Hematopoietic multipotent progenitor cell treated with erythropoietin and hydrocortisone succinate and interleukin-3 and kit ligand, for 8 days (in vitro differentiated cells): ENCODE measurements at regions not wholly inside any gene's neighbourhood (a gene's known extent, or its start where the extent isn't known, plus 50 kb on each side); places are given as distances from the start of the nearest gene placed in this dataset.
A peak's percentile ranks its signal among the peaks of the same experiment; 100 is the strongest.

Experiments
- DNase-seq: peaks from one replicate; pipeline ENCODE4 v3.0.0-alpha.2; 2015

- DNase-seq = no peak
Measured at GRCh38 chr13:59439776-59440428, 723.8 kb downstream of the DIAPH3 start.

GRCh38 chr13:59441068-59441467 is 722.7 kb downstream of the DIAPH3 start:
- peak; percentile 14 for DNase-seq

GRCh38 chr13:59441596-59442280 is 722.0 kb downstream of the DIAPH3 start:
- no peak for DNase-seq

- DNase-seq = no peak
Measured at GRCh38 chr13:59442461-59442860, 721.3 kb downstream of the DIAPH3 start.

- no peak for DNase-seq
Measured at GRCh38 chr13:59442944-59443486, 720.7 kb downstream of the DIAPH3 start.

GRCh38 chr13:59444210-59444857 is 719.4 kb downstream of the DIAPH3 start:
- no peak for DNase-seq

- DNase-seq = no peak
Measured at GRCh38 chr13:59445812-59446211, 717.9 kb downstream of the DIAPH3 start.

- DNase-seq = no peak
Measured at GRCh38 chr13:59446391-59446790, 717.3 kb downstream of the DIAPH3 start.

- no peak for DNase-seq
Measured at GRCh38 chr13:59447031-59447430, 716.7 kb downstream of the DIAPH3 start.

- no peak for DNase-seq
Measured at GRCh38 chr13:59447846-59448620, 715.7 kb downstream of the DIAPH3 start.

- DNase-seq = no peak
Measured at GRCh38 chr13:59449750-59450149, 714.0 kb downstream of the DIAPH3 start.

GRCh38 chr13:59450229-59450628 is 713.5 kb downstream of the DIAPH3 start:
- DNase-seq = no peak

- no peak for DNase-seq
Measured at GRCh38 chr13:59451236-59451635, 712.5 kb downstream of the DIAPH3 start.

- DNase-seq = no peak
Measured at GRCh38 chr13:59452189-59452890, 711.4 kb downstream of the DIAPH3 start.

GRCh38 chr13:59458908-59459579 is 704.7 kb downstream of the DIAPH3 start:
- DNase-seq = no peak

- DNase-seq = no peak
Measured at GRCh38 chr13:59459972-59460371, 703.8 kb downstream of the DIAPH3 start.

- peak; percentile 82 for DNase-seq
Measured at GRCh38 chr13:59461411-59461810, 702.3 kb downstream of the DIAPH3 start.

- no peak for DNase-seq
Measured at GRCh38 chr13:59463023-59463422, 700.7 kb downstream of the DIAPH3 start.

GRCh38 chr13:59464926-59465325 is 698.8 kb downstream of the DIAPH3 start:
- DNase-seq = no peak

- peak; percentile 83 for DNase-seq
Measured at GRCh38 chr13:59468396-59468795, 695.3 kb downstream of the DIAPH3 start.

GRCh38 chr13:59471106-59471505 is 692.6 kb downstream of the DIAPH3 start:
- no peak for DNase-seq

- no peak for DNase-seq
Measured at GRCh38 chr13:59472134-59472533, 691.6 kb downstream of the DIAPH3 start.
